Mesodermal cell (in vitro differentiated cells): ENCODE measurements at regions not wholly inside any gene's neighbourhood (a gene's known extent, or its start where the extent isn't known, plus 50 kb on each side); places are given as distances from the start of the nearest gene placed in this dataset.
"Not testable (repeated sequence)": the region's sequence is repeated elsewhere in the genome, so short reads cannot be mapped to it uniquely, and the experiment has no call there.

Source experiments
- H3K27ac ChIP-seq: 2 replicates; pipeline ENCODE4 v1.7.0; 2013; ENCODE audit warnings: mild to moderate bottlenecking, low read depth, low read length, moderate library complexity; ENCODE audit not compliant: severe bottlenecking
- H3K36me3 ChIP-seq: 2 replicates; pipeline ENCODE4 v1.7.1; 2013; ENCODE audit warnings: mild to moderate bottlenecking, low read length, moderate library complexity; ENCODE audit not compliant: control insufficient read depth, insufficient read depth
- H3K4me1 ChIP-seq: one replicate; pipeline ENCODE4 v1.7.1; 2013; ENCODE audit warnings: mild to moderate bottlenecking, low read length; ENCODE audit not compliant: insufficient read depth, control insufficient read depth, poor library complexity, severe bottlenecking
- H3K4me3 ChIP-seq: 2 replicates; pipeline ENCODE4 v1.7.0; 2013; ENCODE audit warnings: low read length, control low read depth, mild to moderate bottlenecking; ENCODE audit not compliant: insufficient read depth, poor library complexity, severe bottlenecking; ENCODE audit errors: extremely low read depth
- H3K9me3 ChIP-seq: 2 replicates; pipeline ENCODE4 v1.7.1; 2013; ENCODE audit warnings: mild to moderate bottlenecking, low read length, moderate library complexity; ENCODE audit not compliant: control insufficient read depth
- WGBS, 2 experiments: methylation state at CpG; one replicate each; pipeline ENCODE4 v1.1.5; 2013; ENCODE audit warnings: missing lambda C conversion rate in 2 of 2; ENCODE audit not compliant: insufficient coverage in 2 of 2; 5-methylcytosine and 5-hydroxymethylcytosine counted together

DNA sequence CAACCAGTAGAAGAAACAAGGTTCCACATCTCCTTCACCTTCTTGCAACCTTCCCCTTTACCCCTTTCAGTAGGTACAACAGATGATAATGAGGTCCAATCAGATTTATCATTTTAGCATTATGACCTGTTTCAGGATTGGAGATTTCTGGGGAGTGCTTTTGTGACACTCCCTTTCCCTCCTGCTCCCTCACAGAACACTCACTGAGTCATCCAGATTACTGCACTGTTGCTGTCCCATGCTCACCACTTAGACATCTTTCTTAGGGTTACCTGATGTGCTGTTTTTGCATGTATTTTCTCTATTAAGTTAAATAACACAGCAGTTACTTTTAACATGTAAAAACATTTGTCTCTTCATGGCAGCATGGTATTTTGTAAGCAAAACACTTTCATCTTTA, 118.5 kb downstream of the MFSD1 start:
- Histone ChIP-seq H3K27ac (no peak overlapping the region), H3K4me3 (no peak overlapping the region), H3K36me3 (no peaks in the 10 kb centered on the region)

DNA sequence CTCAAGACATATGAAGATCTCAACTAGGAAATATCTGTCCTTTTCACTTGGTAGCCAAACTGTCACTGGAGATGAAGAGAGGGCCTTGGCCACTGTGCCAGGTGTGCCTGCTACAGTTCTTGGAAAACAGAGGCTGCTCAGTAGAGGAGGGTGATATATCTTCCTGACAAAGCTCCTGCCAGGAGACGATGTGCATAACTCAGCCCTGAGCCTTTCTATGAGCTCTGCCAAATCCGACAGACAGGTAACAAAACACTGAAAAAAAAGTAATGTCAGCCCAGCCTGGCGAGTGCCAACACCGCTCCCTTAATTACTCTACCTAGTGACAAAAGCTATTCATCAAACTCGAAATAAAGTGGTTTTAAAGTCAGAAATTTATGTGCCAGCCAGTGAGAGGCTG, 123.2 kb downstream of the MFSD1 start:
- Histone ChIP-seq H3K9me3 (no peaks in the 10 kb centered on the region), H3K4me1 (no peaks in the 10 kb centered on the region), H3K36me3 (no peaks in the 10 kb centered on the region), H3K27ac (no peak overlapping the region), H3K4me3 (no peak overlapping the region)
- 88 to 93% methylated on average over 1 to 2 of the region's 5 CpGs for WGBS, 2 experiments

More for the DNA sequence above, 118.5 kb downstream of the MFSD1 start:
- no peaks in the 10 kb centered on the region for H3K4me1 ChIP-seq
- H3K9me3 ChIP-seq, result no peaks in the 10 kb centered on the region

DNA sequence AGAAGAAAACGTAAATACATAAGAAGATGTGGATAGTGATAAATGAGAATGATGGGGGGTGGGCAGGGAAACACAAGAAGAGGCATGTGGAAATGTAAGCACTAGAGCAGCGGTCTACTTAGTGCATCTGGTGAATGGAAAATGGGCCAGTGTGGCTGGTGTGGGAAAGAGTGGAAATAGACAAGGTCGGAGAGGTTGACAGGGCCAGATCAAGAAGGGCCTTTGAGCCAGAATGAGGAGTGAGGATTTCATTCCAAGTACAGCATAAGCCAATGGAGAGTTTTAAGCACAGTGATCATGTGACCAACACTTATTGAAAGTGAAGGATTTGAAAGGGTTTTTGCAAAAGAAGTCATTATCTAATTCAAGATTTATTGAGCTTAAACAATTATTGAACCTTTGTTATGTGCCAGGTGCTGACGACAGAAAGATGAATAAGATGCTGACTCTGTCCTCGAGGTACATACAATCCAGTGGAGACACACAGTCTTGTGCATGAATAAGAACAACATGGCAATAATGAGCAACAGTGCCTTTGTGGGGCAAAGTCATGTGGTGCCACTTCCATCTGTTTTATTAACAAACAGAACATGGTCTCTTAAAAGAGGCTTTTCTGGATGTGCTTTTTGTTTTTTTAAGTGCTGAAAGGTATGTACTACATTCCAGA, 124.1 kb downstream of the MFSD1 start:
- Histone ChIP-seq H3K4me3 (no peak overlapping the region), H3K36me3 (no peaks in the 10 kb centered on the region), H3K9me3 (no peaks in the 10 kb centered on the region), H3K4me1 (no peaks in the 10 kb centered on the region), H3K27ac (no peak overlapping the region)
- 90 to 94% methylated on average over 4 to 5 of the region's 5 CpGs for WGBS, 2 experiments

DNA sequence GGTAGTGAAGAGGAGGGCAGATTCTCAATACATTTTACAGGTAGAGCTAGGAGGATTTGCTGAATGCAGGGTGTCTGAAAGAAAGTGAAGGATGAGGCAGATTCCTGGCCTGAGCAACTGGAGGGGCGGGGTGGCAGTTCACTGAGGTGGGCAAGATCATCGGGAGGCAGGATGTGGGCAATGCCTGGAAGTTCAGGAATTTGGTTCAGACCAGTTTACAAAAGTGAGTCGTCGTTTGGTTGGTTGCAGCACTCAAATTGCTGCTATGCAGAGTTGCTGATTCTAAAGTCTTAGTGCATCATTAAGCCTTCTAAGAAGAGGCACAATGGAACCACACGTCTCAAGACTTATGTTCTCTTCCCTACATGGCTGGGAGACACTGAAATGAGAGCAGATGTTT, 134.0 kb downstream of the MFSD1 start:
- WGBS, 2 experiments, result 81 to 83% methylated on average over 4 to 5 of the region's 5 CpGs
- Histone ChIP-seq H3K4me3 (no peak overlapping the region), H3K36me3 (no peaks in the 10 kb centered on the region), H3K27ac (no peak overlapping the region), H3K9me3 (no peaks in the 10 kb centered on the region), H3K4me1 (peaks cover 9% of the 10 kb centered on the region)

DNA sequence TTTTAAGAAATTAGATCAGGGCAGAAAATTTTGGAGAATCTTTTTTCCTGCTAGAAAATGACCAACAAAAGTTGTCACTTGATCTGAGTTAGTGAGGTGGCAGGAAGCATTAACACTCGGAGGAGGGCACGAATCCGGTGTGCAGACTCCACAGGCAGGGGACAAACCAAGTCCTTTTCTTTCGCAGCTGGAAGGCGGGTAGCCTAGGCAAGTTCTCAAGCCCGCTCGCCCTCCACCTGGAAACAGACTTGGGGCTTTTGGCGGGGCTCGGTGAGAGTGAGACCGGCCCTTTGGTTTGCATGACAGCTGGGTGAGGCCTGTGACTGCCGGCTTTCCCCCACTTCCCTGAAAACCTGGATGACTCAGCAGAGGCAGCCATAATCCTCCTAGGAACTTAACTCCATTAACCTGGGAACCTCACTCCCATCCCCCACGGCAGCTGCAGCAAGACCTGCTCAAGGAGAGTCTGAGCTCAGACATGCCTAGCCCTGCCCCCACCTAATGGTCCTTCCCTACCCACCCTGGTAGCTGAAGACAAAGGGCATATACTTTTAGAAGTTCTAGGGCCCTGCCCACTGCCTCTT, 134.8 kb downstream of the MFSD1 start:
- 80 to 82% methylated on average over 11 to 12 of the region's 12 CpGs for WGBS, 2 experiments
- H3K9me3 ChIP-seq, result no peaks in the 10 kb centered on the region
- no peaks in the 10 kb centered on the region for H3K36me3 ChIP-seq
- H3K27ac ChIP-seq, result no peak overlapping the region
- H3K4me3 ChIP-seq, result no peak overlapping the region
- H3K4me1 ChIP-seq, result peaks cover 9% of the 10 kb centered on the region

DNA sequence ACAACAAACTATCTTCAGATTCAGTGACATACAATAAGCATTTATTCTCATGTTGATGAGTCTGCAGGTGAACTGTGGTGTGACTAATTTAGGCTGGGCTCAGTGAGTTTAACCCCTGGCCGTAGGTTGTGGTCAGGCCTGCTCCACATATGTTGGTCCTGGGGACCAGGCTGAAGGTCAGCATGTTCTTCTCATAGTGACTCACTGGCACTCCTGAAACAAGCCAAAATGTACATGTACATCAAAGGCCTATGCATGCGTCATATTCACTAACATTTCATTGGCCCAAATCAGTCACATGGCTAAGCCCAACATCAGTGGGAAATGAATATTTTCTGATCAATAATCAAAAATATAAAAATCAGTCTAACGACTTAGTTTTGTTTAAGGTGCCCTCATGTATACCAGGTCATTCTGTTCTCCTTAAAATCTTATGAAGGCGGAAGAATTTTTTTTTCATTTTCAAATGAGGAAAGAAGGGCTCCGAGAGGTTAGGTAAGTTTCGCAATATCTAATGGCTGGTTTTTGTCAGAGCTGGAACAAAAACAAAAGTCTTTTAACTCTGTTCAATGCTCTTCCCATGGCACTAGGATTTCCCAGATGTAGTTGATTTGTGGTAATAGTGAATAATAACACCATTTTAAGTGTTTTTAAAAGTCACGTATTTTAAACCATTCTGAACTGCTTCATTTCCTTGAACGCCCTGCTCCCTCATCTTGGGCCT, 148.5 kb downstream of the MFSD1 start:
- H3K27ac ChIP-seq, result no peak overlapping the region
- 94 to 100% methylated on average over 3 to 6 of the region's 8 CpGs for WGBS, 2 experiments
- no peaks in the 10 kb centered on the region for H3K9me3 ChIP-seq
- no peaks in the 10 kb centered on the region for H3K4me1 ChIP-seq
- no peaks in the 10 kb centered on the region for H3K36me3 ChIP-seq
- H3K4me3 ChIP-seq, result no peak overlapping the region

DNA sequence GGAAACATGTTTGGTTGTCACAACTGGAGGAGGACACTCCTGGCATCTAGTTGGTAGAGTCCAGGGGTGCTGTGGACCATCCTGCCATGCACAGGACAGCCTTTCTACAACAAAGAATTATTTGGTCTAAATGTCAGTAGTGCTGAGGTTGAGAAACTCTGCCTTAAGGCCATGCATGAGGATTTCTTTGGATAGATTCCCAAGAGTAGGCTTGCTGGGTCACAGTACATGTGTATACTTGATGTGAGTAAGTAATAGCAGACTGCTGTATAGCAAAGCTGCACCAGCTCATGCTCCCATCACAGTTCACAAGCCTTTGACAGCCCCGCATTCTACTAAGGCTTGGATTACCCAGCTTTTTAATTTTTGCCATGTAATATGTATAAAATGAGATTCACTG, 151.3 kb downstream of the MFSD1 start:
- Histone ChIP-seq H3K36me3 (no peaks in the 10 kb centered on the region), H3K9me3 (no peaks in the 10 kb centered on the region), H3K4me1 (no peaks in the 10 kb centered on the region), H3K27ac (no peak overlapping the region), H3K4me3 (no peak overlapping the region)
- no CpG with 5 or more reads among the region's 1 CpG for WGBS, 2 experiments

DNA sequence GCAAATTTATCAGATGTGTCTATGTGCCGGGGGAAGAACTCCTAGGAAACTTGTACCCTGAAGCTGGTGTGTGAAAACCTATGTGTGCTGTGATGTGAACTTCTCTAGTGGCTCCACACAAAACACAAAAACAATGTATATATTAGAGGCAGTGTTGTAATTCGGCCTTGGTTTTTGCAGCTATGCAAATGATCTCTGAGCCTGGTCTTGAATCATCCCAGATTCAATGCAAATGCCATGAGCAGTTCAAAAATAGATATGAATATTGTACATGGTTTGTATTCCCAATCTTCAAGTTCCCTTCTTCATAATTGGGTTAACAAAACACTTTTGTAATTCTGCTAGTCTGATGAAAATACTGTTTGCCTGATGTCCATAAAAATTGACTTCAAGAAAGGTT, 152.6 kb downstream of the MFSD1 start:
- H3K4me1 ChIP-seq, result no peaks in the 10 kb centered on the region
- H3K4me3 ChIP-seq, result no peak overlapping the region
- no peak overlapping the region for H3K27ac ChIP-seq
- no peaks in the 10 kb centered on the region for H3K36me3 ChIP-seq
- WGBS, 2 experiments, result 83% methylated on average over 1 of the region's 2 CpGs; no CpG with 5 or more reads in 1 of the 2 experiments
- no peaks in the 10 kb centered on the region for H3K9me3 ChIP-seq

DNA sequence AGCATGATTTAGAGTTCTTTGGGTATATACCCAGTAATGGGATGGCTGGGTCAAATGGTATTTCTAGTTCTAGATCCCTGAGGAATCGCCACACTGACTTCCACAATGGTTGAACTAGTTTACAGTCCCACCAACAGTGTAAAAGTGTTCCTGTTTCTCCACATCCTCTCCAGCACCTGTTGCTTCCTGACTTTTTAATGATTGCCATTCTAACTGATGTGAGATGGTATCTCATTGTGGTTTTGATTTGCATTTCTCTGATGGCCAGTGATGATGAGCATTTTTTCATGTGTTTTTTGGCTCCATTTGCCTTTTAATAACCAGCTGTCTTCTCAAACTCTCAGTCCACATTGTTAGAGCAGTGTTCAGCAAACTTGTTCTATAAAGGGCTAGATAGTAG, 155.9 kb downstream of the MFSD1 start:
- H3K9me3 ChIP-seq, H3K36me3 ChIP-seq, H3K4me1 ChIP-seq, H3K4me3 ChIP-seq, H3K27ac ChIP-seq: not testable (repeated sequence)
- WGBS, 2 experiments, result no CpG with 5 or more reads among the region's 1 CpG

DNA sequence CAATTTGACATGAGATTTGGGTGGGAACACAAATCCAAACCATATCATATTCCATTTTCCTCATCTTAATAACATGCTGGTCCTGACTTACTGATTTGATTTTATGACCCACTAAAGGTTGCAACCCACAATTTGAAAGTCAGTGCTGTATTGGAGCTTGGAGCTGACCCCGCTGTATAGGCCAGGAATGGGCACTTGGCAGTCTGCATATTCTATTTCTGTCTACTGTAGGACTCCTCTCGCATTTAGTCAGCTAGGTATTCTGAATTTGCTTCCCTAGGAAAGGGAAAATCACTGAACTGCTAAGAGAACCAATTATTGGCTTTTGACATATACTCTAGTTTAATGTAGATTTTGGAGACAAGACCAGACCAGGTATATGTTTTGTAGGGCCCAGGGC, 157.0 kb downstream of the MFSD1 start:
- Histone ChIP-seq H3K4me3 (no peak overlapping the region), H3K9me3 (no peaks in the 10 kb centered on the region), H3K4me1 (no peaks in the 10 kb centered on the region), H3K36me3 (no peaks in the 10 kb centered on the region), H3K27ac (no peak overlapping the region)
- WGBS, 2 experiments, result 88 to 100% methylated on average over 2 of the region's 2 CpGs

DNA sequence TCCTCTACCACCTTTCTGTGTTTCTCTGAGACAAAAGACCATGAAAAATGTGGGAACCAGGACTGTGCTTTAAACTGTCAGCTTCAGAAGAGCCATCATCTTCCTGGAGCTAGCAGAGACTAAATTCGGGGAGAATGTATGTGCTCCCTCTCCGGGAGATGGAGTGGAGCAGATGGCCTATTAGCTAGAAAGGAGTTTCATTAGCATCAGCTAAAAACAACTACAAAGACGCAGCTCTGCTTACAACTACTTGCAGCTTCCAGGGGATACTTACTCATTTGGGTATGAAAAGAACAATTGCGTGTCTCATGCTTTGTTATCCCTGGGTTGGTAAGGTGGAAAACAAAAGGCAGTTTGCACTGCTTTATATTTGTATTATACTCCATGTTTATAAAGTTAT, 159.6 kb downstream of the MFSD1 start:
- Histone ChIP-seq H3K4me3 (no peak overlapping the region), H3K9me3 (no peaks in the 10 kb centered on the region), H3K4me1 (no peaks in the 10 kb centered on the region), H3K36me3 (no peaks in the 10 kb centered on the region), H3K27ac (no peak overlapping the region)
- 29 to 60% methylated on average over 1 of the region's 4 CpGs for WGBS, 2 experiments
